Breast epithelium (tissue), 3 donors: ENCODE measurements at regions not wholly inside any gene's neighbourhood (a gene's known extent, or its start where the extent isn't known, plus 50 kb on each side); places are given as distances from the start of the nearest gene placed in this dataset.

Experiments
- POLR2AphosphoS5 ChIP-seq, 3 donors: sonication (generic); formaldehyde crosslinking; IDR thresholded peaks; one replicate each; pipeline ENCODE4 v1.6.1; 2017; ENCODE audit warnings: antibody characterized with exemption in 3 of 3
- TF ChIP-seq, protein P1 (sequence below), 3 donors: fragments of 450-650 bp; IDR thresholded peaks; one replicate each; pipeline ENCODE4 v1.5.1; 2016 to 2017; ENCODE audit warnings: antibody characterized with exemption in 3 of 3, mild to moderate bottlenecking in 3 of 3, moderate library complexity in 3 of 3

DNA sequence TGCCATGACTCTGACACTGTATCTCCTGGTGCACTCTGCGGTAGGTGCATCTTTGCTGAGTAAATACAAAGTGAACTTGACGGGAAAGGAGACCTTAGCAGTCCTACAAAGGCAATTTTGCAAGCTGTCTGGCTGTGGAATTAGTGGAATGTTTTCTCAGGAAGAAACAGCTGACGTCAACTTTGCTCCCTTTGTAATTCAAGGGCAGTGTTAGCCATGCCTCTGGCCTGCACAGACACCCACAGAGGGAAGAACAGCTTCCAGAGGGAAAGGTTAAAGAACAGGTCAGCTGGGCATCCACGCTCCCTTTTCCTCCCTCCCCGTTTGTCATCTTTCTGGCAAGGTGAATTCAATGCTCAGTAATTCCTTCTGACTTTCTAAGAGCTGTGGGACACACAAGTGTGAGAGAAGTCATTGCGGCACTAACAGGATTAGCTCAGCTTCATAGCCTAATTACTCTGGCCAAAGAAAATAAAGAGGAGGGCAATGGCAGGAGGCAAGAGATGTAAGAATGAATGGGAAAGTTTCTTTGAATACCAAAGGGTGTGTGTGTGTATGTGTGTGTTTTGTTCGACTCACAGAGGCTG, 476.9 kb upstream of the GOT2 start:
- TF ChIP-seq, protein P1, sequence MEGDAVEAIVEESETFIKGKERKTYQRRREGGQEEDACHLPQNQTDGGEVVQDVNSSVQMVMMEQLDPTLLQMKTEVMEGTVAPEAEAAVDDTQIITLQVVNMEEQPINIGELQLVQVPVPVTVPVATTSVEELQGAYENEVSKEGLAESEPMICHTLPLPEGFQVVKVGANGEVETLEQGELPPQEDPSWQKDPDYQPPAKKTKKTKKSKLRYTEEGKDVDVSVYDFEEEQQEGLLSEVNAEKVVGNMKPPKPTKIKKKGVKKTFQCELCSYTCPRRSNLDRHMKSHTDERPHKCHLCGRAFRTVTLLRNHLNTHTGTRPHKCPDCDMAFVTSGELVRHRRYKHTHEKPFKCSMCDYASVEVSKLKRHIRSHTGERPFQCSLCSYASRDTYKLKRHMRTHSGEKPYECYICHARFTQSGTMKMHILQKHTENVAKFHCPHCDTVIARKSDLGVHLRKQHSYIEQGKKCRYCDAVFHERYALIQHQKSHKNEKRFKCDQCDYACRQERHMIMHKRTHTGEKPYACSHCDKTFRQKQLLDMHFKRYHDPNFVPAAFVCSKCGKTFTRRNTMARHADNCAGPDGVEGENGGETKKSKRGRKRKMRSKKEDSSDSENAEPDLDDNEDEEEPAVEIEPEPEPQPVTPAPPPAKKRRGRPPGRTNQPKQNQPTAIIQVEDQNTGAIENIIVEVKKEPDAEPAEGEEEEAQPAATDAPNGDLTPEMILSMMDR (IDR thresholded peaks at IDR 0.05) = no peak
- no peak for TF ChIP-seq POLR2AphosphoS5 (IDR thresholded peaks at IDR 0.05)
